Heart left ventricle (tissue), 16 donors: ENCODE measurements at regions not wholly inside any gene's neighbourhood (a gene's known extent, or its start where the extent isn't known, plus 50 kb on each side); places are given as distances from the start of the nearest gene placed in this dataset.

ENCODE experiments used
- ATAC-seq, 4 donors: fragments of 200-7000 bp; cut with Tn5 transposase; one replicate each; pipeline ENCODE4 v1.9.1; 2020 to 2022; ENCODE audit warnings: moderate library complexity in 4 of 4, mild to moderate bottlenecking in 3 of 4, moderate number of reproducible peaks in 1 of 4
- DNase-seq, 5 donors: peaks; one replicate each; pipeline ENCODE4 v3.0.0-alpha.2; 2020
- H3K27ac ChIP-seq, 12 donors: fragments of 200-600 bp; sonication (generic) in 4 of 12; one replicate each; pipeline versions ENCODE4 v1.5.0 to v1.8.0; 2016 to 2022; ENCODE audit warnings: mild to moderate bottlenecking in 2 of 12
- H3K27me3 ChIP-seq, 9 donors: fragments of 200-600 bp; sonication (generic) in 2 of 9; one replicate each; pipeline versions ENCODE4 v1.5.1 to v1.8.0; 2016 to 2022; ENCODE audit warnings: mild to moderate bottlenecking in 3 of 9
- H3K36me3 ChIP-seq, 9 donors: fragments of 200-600 bp; sonication (generic) in 2 of 9; one replicate each; pipeline versions ENCODE4 v1.5.0 to v1.8.0; 2018 to 2022; ENCODE audit warnings: mild to moderate bottlenecking in 2 of 9
- H3K4me1 ChIP-seq, 12 donors: fragments of 200-600 bp; sonication (generic) in 4 of 12; one replicate each; pipeline versions ENCODE4 v1.5.0 to v1.8.0; 2016 to 2022; ENCODE audit warnings: mild to moderate bottlenecking in 3 of 12
- H3K4me3 ChIP-seq, 12 donors: fragments of 200-600 bp; sonication (generic) in 4 of 12; one replicate each; pipeline versions ENCODE4 v1.5.0 to v1.8.0; 2017 to 2022; ENCODE audit warnings: mild to moderate bottlenecking in 9 of 12, moderate library complexity in 4 of 12
- H3K9me3 ChIP-seq, 12 donors: fragments of 200-600 bp; sonication (generic) in 4 of 12; one replicate each; pipeline versions ENCODE4 v1.5.0 to v1.8.0; 2016 to 2022; ENCODE audit warnings: mild to moderate bottlenecking in 1 of 12
- CTCF ChIP-seq, 12 donors: fragments of 200-600 bp; sonication (generic) in 4 of 12; IDR thresholded peaks; one replicate each; pipeline versions ENCODE4 v1.5.0 to v1.8.0; 2018 to 2022; ENCODE audit warnings: antibody characterized with exemption in 12 of 12, mild to moderate bottlenecking in 5 of 12
- POLR2A ChIP-seq, 2 donors: fragments of 450-650 bp; IDR thresholded peaks; one replicate each; pipeline ENCODE4 v1.6.1; 2017; ENCODE audit warnings: antibody characterized with exemption in 2 of 2, mild to moderate bottlenecking in 2 of 2, moderate library complexity in 2 of 2
- WGBS, 4 donors: extraction: QIAGEN DNeasy Blood & Tissue Kit in 2 of 4; methylation state at CpG; one replicate each; pipeline versions ENCODE4 v1.1.5 to v1.1.7; 2013 to 2018; 5-methylcytosine and 5-hydroxymethylcytosine counted together
- intact Hi-C, 10 donors: fragments of 100-400 bp; cut with DNase I; formaldehyde crosslinking; loops; one replicate each; pipeline versions ENCODE4 v1.11.1 to v1.14.2; 2022
- donor health status: ischemic (EF 13 %, LVEDD 7.1; RV severe dilation, severe dysfunction).
- donor health status: healthy with polysubstance abuse.
- donor health status: DM: no; HTN: yes; CAD: no.
- donor health status: DM: no; HTN: no; CAD: no.
- donor health status: ischemic (EF 25% LVEDD 6.9; RV normal size, moderate dysfunction).
- donor health status: ischemic (EF 25% LVEDD 5.7; RV mildly dilated, moderate dysfunction).
- donor health status: healthy.
- donor health status: DM: yes; HTN: yes; CAD: no.
- donor health status: ischemic (EF 35%, LVEDD 5.7; RV mildly dilated, moderate dysfunction).
- donor health status: nonischemic (EF 11% LVEDD 7.7; RV severe dilation, severe dysfunction).
- donor health status: DM: yes; HTN: yes; CAD: no.
- donor health status: PGD.
- donor health status: ischemic (EF 29% LVEDD 5.4; RV normal size, mild dysfunction).
- donor health status: nonischemic (EF 23%, LVEDD 6.1; RV moderate dilation, normal function).

- no peak for ATAC-seq
- H3K27ac ChIP-seq: peak overlapping the region in 1 of 12 donors; percentile 66
- 84 to 91% (median 91%) methylated on average over 14 to 16 of the region's 16 CpGs for WGBS, 4 donors
Observed at GRCh38 chr2:41930807-41931566, 116.8 kb upstream of the PKDCC start.

GRCh38 chr2:41932241-41933045 lies 115.4 kb upstream of the PKDCC start:
- TF ChIP-seq CTCF (IDR thresholded peaks at IDR 0.05) (peak in 2 of 12 donors; percentile 5 to 17), POLR2A (IDR thresholded peaks at IDR 0.05) (no peak)
- Histone ChIP-seq H3K27ac (peak overlapping the region in 11 of 12 donors; percentile 12 to 78 (median 54)), H3K27me3 (no peaks in the 10 kb centered on the region), H3K9me3 (no peaks in the 10 kb centered on the region), H3K4me3 (peak overlapping the region in 1 of 12 donors; percentile 9), H3K4me1 (peaks cover 0 to 60% (median 28%) of the 10 kb centered on the region in 12 donors), H3K36me3 (no peaks in the 10 kb centered on the region)
- intact Hi-C loops: loop anchor here in 5 of 10 donors (5.0 kb wide), 2 partner anchors 35 to 115 kb away; partner anchors contain the start of gene PKDCC (in 4 of the 5)
- DNase-seq: peak; percentile 79 to 90 (median 84)
- 27 to 36% (median 29%) methylated on average over 15 to 17 of the region's 17 CpGs for WGBS, 4 donors
- peak; percentile 75 to 90 (median 81) for ATAC-seq

More at GRCh38 chr2:41930807-41931566, 116.8 kb upstream of the PKDCC start:
- H3K27me3 ChIP-seq: no peaks in the 10 kb centered on the region
- intact Hi-C loops: loop anchor here in 5 of 10 donors (5.0 kb wide), 2 partner anchors 36 to 116 kb away; partner anchors contain the start of gene PKDCC (in 4 of the 5)
- TF ChIP-seq POLR2A (IDR thresholded peaks at IDR 0.05): no peak
- TF ChIP-seq CTCF (IDR thresholded peaks at IDR 0.05): no peak
- DNase-seq: no peak
- peaks cover 4 to 62% (median 38%) of the 10 kb centered on the region in 12 donors for H3K4me1 ChIP-seq
- no peaks in the 10 kb centered on the region for H3K36me3 ChIP-seq
- no peak overlapping the region for H3K4me3 ChIP-seq
- H3K9me3 ChIP-seq: no peaks in the 10 kb centered on the region

GRCh38 chr2:41933046-41933420 lies 114.8 kb upstream of the PKDCC start:
- Histone ChIP-seq H3K9me3 (no peaks in the 10 kb centered on the region), H3K36me3 (no peaks in the 10 kb centered on the region), H3K27ac (peak overlapping the region; percentile 12 to 78 (median 60)), H3K4me3 (no peak overlapping the region), H3K27me3 (no peaks in the 10 kb centered on the region), H3K4me1 (peaks cover 0 to 60% (median 28%) of the 10 kb centered on the region in 12 donors)
- TF ChIP-seq POLR2A (IDR thresholded peaks at IDR 0.05): no peak
- TF ChIP-seq CTCF (IDR thresholded peaks at IDR 0.05): no peak
- ATAC-seq: no peak
- intact Hi-C loops: loop anchor here in 5 of 10 donors (5.0 kb wide), 2 partner anchors 34 to 114 kb away; partner anchors contain the start of gene PKDCC (in 4 of the 5)
- no peak for DNase-seq
- 49 to 74% (median 66%) methylated on average over 3 of the region's 3 CpGs for WGBS, 4 donors
